ENCODE measurements at regions not wholly inside any gene's neighbourhood (a gene's known extent, or its start where the extent isn't known, plus 50 kb on each side); places are given as distances from the start of the nearest gene placed in this dataset.

DNA sequence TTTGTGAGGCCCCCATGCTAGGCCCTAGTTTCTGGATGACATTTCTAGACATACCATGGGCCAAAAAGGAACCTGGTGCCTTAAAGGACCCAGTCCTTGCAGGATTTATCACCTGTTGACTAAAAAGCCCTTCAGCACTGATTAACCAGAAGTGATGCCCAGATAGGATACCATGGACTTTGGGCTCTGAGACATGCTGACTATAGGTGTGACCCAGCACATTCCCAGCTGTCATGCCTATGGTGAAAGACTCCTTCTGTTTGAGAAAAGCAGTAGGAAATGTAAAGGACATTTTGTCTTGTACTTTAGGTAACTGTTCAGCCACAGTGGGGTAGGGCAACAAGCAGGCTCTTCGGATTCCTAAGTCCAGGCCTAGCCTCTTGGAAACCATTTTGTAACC is 724.2 kb downstream of the CD109 start:
- Histone ChIP-seq H3K36me3 (ENCODE audit: insufficient read depth, low read length) (no peaks in the 10 kb centered on the region), H3K27ac (ENCODE audit: low read depth, low read length) (no peak overlapping the region), H3K9me3 (ENCODE audit: low read depth, low read length) (no peaks in the 10 kb centered on the region), H3K4me3 (ENCODE audit: insufficient read depth, low read length) (no peak overlapping the region), H3K27me3 (ENCODE audit: insufficient read depth, low read length) (no peaks in the 10 kb centered on the region), H4K20me1 (ENCODE audit: insufficient read depth, low read length) (no peaks in the 10 kb centered on the region), H2AFZ (ENCODE audit: low read length) (no peak overlapping the region), H3K4me1 (ENCODE audit: insufficient read depth, low read length) (no peaks in the 10 kb centered on the region), H3K4me2 (ENCODE audit: insufficient read depth, low read length) (no peak overlapping the region), H3K79me2 (ENCODE audit: insufficient read depth, low read length) (no peaks in the 10 kb centered on the region)
- DNase-seq (ENCODE audit: insufficient read length, low spot score, missing footprints), result no peak
- TF ChIP-seq CTCF (IDR thresholded peaks at IDR 0.05; ENCODE audit: extremely low read depth, low read depth, low read length), result no peak

- Histone ChIP-seq H3K4me2 (ENCODE audit: insufficient read depth, low read length) (no peak overlapping the region), H3K36me3 (ENCODE audit: insufficient read depth, low read length) (no peaks in the 10 kb centered on the region), H3K4me3 (ENCODE audit: insufficient read depth, low read length) (no peak overlapping the region), H3K9me3 (ENCODE audit: low read depth, low read length) (no peaks in the 10 kb centered on the region), H3K79me2 (ENCODE audit: insufficient read depth, low read length) (no peaks in the 10 kb centered on the region), H3K4me1 (ENCODE audit: insufficient read depth, low read length) (peaks cover 3% of the 10 kb centered on the region), H4K20me1 (ENCODE audit: insufficient read depth, low read length) (no peaks in the 10 kb centered on the region), H3K27ac (ENCODE audit: low read depth, low read length) (no peak overlapping the region), H2AFZ (ENCODE audit: low read length) (no peak overlapping the region), H3K27me3 (ENCODE audit: insufficient read depth, low read length) (no peaks in the 10 kb centered on the region)
- no peak for TF ChIP-seq CTCF (IDR thresholded peaks at IDR 0.05; ENCODE audit: extremely low read depth, low read depth, low read length)
- DNase-seq (ENCODE audit: insufficient read length, low spot score, missing footprints), result no peak
Observed at GRCh38 chr6:74415056-74415455, 719.1 kb downstream of the CD109 start.

DNA sequence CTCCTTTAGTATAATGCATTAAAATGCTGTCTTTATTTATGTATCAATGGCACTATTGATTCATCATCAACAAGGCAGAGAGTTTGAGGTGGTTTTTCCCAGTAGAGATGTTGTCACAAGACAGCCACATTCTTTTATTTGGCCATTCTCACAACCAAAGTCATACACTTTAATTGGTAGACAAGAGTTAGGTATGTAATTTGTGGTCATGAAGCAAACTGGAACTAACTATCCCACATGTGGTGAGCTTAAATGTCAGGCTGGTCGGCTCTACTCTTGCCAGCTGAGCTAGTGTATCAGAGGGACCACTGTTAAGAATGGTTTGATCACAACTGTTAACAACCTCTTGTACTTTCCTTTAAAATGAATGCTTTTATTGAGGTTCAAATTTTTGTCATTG is 714.6 kb downstream of the CD109 start:
- H2AFZ ChIP-seq (ENCODE audit: low read length), result no peak overlapping the region
- no peaks in the 10 kb centered on the region for H3K36me3 ChIP-seq (ENCODE audit: insufficient read depth, low read length)
- TF ChIP-seq CTCF (IDR thresholded peaks at IDR 0.05; ENCODE audit: extremely low read depth, low read depth, low read length), result no peak
- H3K4me3 ChIP-seq (ENCODE audit: insufficient read depth, low read length), result no peak overlapping the region
- no peak for DNase-seq (ENCODE audit: insufficient read length, low spot score, missing footprints)
- no peaks in the 10 kb centered on the region for H3K9me3 ChIP-seq (ENCODE audit: low read depth, low read length)
- no peaks in the 10 kb centered on the region for H3K79me2 ChIP-seq (ENCODE audit: insufficient read depth, low read length)
- no peak overlapping the region for H3K27ac ChIP-seq (ENCODE audit: low read depth, low read length)
- no peak overlapping the region for H3K4me2 ChIP-seq (ENCODE audit: insufficient read depth, low read length)
- peaks cover 8% of the 10 kb centered on the region for H3K4me1 ChIP-seq (ENCODE audit: insufficient read depth, low read length)
- H3K27me3 ChIP-seq (ENCODE audit: insufficient read depth, low read length), result no peaks in the 10 kb centered on the region
- H4K20me1 ChIP-seq (ENCODE audit: insufficient read depth, low read length), result no peaks in the 10 kb centered on the region

- no peak overlapping the region for H2AFZ ChIP-seq (ENCODE audit: low read length)
- no peaks in the 10 kb centered on the region for H3K27me3 ChIP-seq (ENCODE audit: insufficient read depth, low read length)
- H3K4me2 ChIP-seq (ENCODE audit: insufficient read depth, low read length), result no peak overlapping the region
- TF ChIP-seq CTCF (IDR thresholded peaks at IDR 0.05; ENCODE audit: extremely low read depth, low read depth, low read length), result peak; percentile 75
- no peaks in the 10 kb centered on the region for H3K36me3 ChIP-seq (ENCODE audit: insufficient read depth, low read length)
- no peak for DNase-seq (ENCODE audit: insufficient read length, low spot score, missing footprints)
- H3K79me2 ChIP-seq (ENCODE audit: insufficient read depth, low read length), result no peaks in the 10 kb centered on the region
- H3K4me1 ChIP-seq (ENCODE audit: insufficient read depth, low read length), result peaks cover 8% of the 10 kb centered on the region
- H3K4me3 ChIP-seq (ENCODE audit: insufficient read depth, low read length), result no peak overlapping the region
- H3K27ac ChIP-seq (ENCODE audit: low read depth, low read length), result no peak overlapping the region
- no peaks in the 10 kb centered on the region for H4K20me1 ChIP-seq (ENCODE audit: insufficient read depth, low read length)
- no peaks in the 10 kb centered on the region for H3K9me3 ChIP-seq (ENCODE audit: low read depth, low read length)
Observed at GRCh38 chr6:74409447-74409846, 713.4 kb downstream of the CD109 start.

Data from osteoblast (primary cell).